ENCODE measurements at regions not wholly inside any gene's neighbourhood (a gene's known extent, or its start where the extent isn't known, plus 50 kb on each side); places are given as distances from the start of the nearest gene placed in this dataset.

DNA sequence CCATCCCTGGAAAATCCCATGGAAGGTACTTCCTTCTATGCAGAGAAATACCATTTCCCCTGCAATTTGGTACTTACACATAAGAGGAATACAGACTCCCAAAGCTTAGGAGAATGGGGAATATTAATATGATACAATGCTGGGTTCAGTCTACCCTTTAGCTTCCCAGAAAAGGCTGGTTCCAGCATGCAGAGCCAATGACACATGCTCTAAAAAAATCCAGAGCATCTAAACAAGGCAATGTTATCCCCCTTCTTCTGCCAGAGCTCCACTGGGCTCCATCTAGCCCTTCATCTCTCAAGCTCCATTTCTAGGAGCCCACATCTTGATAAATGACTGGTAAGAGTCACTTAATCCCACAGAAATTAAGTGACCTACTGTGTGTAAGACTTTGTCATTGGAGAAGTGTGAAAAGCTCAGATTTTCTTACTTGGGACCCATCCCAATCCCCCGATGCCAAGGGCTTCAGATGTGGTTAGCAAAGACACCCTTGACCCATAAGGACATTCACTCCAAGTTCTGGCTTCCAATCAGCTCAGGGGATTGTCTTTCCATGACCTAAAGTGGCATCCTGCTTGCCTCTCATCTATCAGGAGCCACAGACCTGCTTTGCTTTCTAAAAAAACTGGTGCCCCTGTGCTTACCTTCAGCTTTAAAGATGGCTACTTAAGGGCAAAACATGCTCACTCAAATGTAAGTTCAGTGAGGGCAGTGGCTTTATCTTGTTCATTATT, 137.5 kb downstream of the UNC5CL start:
- Histone ChIP-seq H3K27me3 (ENCODE audit: control insufficient read depth in 1 of 2, insufficient read depth in 2 of 2, low read length in 2 of 2) (no peaks in the 10 kb centered on the region), H3K27ac (ENCODE audit: low read depth, low read length) (no peak overlapping the region), H3K4me1 (ENCODE audit: control insufficient read depth in 1 of 2, insufficient read depth in 2 of 2, low read length in 2 of 2) (peaks cover 3 to 5% of the 10 kb centered on the region in 2 donors), H3K36me3 (ENCODE audit: control insufficient read depth in 1 of 2, insufficient read depth in 2 of 2, low read length in 2 of 2) (no peaks in the 10 kb centered on the region), H3K9me3 (ENCODE audit: control insufficient read depth in 1 of 2, low read length in 2 of 2) (no peaks in the 10 kb centered on the region), H3K9ac (ENCODE audit: low read depth in 1 of 2, low read length in 2 of 2) (no peak overlapping the region), H3K4me3 (ENCODE audit: low read depth in 1 of 2, low read length in 2 of 2) (no peak overlapping the region)

GRCh38 chr6:40900791-40901190, 138.2 kb downstream of the UNC5CL start:
- Histone ChIP-seq H3K4me3 (ENCODE audit: low read depth in 1 of 2, low read length in 2 of 2) (no peak overlapping the region), H3K27ac (ENCODE audit: low read depth, low read length) (no peak overlapping the region), H3K27me3 (ENCODE audit: control insufficient read depth in 1 of 2, insufficient read depth in 2 of 2, low read length in 2 of 2) (no peaks in the 10 kb centered on the region), H3K4me1 (ENCODE audit: control insufficient read depth in 1 of 2, insufficient read depth in 2 of 2, low read length in 2 of 2) (peaks cover 5 to 6% of the 10 kb centered on the region in 2 donors), H3K9ac (ENCODE audit: low read depth in 1 of 2, low read length in 2 of 2) (no peak overlapping the region), H3K36me3 (ENCODE audit: control insufficient read depth in 1 of 2, insufficient read depth in 2 of 2, low read length in 2 of 2) (no peaks in the 10 kb centered on the region), H3K9me3 (ENCODE audit: control insufficient read depth in 1 of 2, low read length in 2 of 2) (no peaks in the 10 kb centered on the region)

GRCh38 chr6:40899684-40900155, 139.3 kb downstream of the UNC5CL start:
- Histone ChIP-seq H3K27ac (ENCODE audit: low read depth, low read length) (no peak overlapping the region), H3K9me3 (ENCODE audit: control insufficient read depth in 1 of 2, low read length in 2 of 2) (no peaks in the 10 kb centered on the region), H3K36me3 (ENCODE audit: control insufficient read depth in 1 of 2, insufficient read depth in 2 of 2, low read length in 2 of 2) (no peaks in the 10 kb centered on the region), H3K4me1 (ENCODE audit: control insufficient read depth in 1 of 2, insufficient read depth in 2 of 2, low read length in 2 of 2) (peaks cover 5 to 10% of the 10 kb centered on the region in 2 donors), H3K27me3 (ENCODE audit: control insufficient read depth in 1 of 2, insufficient read depth in 2 of 2, low read length in 2 of 2) (no peaks in the 10 kb centered on the region), H3K9ac (ENCODE audit: low read depth in 1 of 2, low read length in 2 of 2) (no peak overlapping the region), H3K4me3 (ENCODE audit: low read depth in 1 of 2, low read length in 2 of 2) (no peak overlapping the region)

DNA sequence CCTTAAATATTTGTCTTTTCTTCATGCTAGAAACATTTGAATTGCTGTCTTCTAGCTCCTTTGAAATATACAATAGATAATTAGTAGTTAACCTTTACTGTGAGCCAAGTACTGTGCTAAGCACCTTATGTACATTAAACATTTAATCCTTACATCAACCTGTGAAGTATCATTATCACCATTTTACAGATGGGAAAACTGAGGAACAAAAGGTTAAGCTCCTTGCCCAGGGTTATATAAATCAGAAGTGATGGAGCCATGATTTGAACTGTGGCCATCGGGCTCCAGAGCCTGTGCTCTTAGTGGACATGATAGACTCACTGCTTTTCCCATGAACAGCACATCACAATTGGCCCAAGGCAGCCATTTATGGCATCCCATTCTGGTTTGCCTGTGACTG, 140.9 kb downstream of the UNC5CL start:
- Histone ChIP-seq H3K9ac (ENCODE audit: low read depth in 1 of 2, low read length in 2 of 2) (no peak overlapping the region), H3K4me3 (ENCODE audit: low read depth in 1 of 2, low read length in 2 of 2) (no peak overlapping the region), H3K27me3 (ENCODE audit: control insufficient read depth in 1 of 2, insufficient read depth in 2 of 2, low read length in 2 of 2) (no peaks in the 10 kb centered on the region), H3K27ac (ENCODE audit: low read depth, low read length) (no peak overlapping the region), H3K36me3 (ENCODE audit: control insufficient read depth in 1 of 2, insufficient read depth in 2 of 2, low read length in 2 of 2) (no peaks in the 10 kb centered on the region), H3K9me3 (ENCODE audit: control insufficient read depth in 1 of 2, low read length in 2 of 2) (no peaks in the 10 kb centered on the region), H3K4me1 (ENCODE audit: control insufficient read depth in 1 of 2, insufficient read depth in 2 of 2, low read length in 2 of 2) (peaks cover 5 to 10% of the 10 kb centered on the region in 2 donors)

GRCh38 chr6:40897390-40898003, 141.5 kb downstream of the UNC5CL start:
- Histone ChIP-seq H3K27me3 (ENCODE audit: control insufficient read depth in 1 of 2, insufficient read depth in 2 of 2, low read length in 2 of 2) (no peaks in the 10 kb centered on the region), H3K4me1 (ENCODE audit: control insufficient read depth in 1 of 2, insufficient read depth in 2 of 2, low read length in 2 of 2) (peaks cover 5 to 10% of the 10 kb centered on the region in 2 donors), H3K27ac (ENCODE audit: low read depth, low read length) (no peak overlapping the region), H3K4me3 (ENCODE audit: low read depth in 1 of 2, low read length in 2 of 2) (no peak overlapping the region), H3K36me3 (ENCODE audit: control insufficient read depth in 1 of 2, insufficient read depth in 2 of 2, low read length in 2 of 2) (no peaks in the 10 kb centered on the region), H3K9ac (ENCODE audit: low read depth in 1 of 2, low read length in 2 of 2) (no peak overlapping the region), H3K9me3 (ENCODE audit: control insufficient read depth in 1 of 2, low read length in 2 of 2) (no peaks in the 10 kb centered on the region)

DNA sequence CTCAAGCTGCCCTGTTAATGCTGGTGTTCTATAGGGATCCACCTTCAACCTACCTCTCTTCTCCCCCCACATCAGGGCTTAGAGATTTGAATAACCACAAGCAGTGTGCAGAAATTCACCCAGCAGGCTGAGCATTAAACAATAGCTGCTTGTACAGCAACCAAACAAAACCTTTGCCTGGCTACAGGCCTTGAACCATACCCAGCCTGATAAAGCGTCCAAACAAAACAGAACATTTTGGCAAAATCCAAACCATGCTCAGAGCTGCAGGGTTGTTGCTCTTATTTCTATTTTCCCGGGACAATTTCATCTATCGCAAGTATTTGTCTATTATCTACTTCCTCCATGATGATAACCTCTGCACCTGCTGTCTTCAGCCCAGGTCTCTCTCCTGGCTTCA, 142.3 kb downstream of the UNC5CL start:
- Histone ChIP-seq H3K4me3 (ENCODE audit: low read depth in 1 of 2, low read length in 2 of 2) (no peak overlapping the region), H3K9ac (ENCODE audit: low read depth in 1 of 2, low read length in 2 of 2) (no peak overlapping the region), H3K27me3 (ENCODE audit: control insufficient read depth in 1 of 2, insufficient read depth in 2 of 2, low read length in 2 of 2) (no peaks in the 10 kb centered on the region), H3K9me3 (ENCODE audit: control insufficient read depth in 1 of 2, low read length in 2 of 2) (no peaks in the 10 kb centered on the region), H3K27ac (ENCODE audit: low read depth, low read length) (no peak overlapping the region), H3K4me1 (ENCODE audit: control insufficient read depth in 1 of 2, insufficient read depth in 2 of 2, low read length in 2 of 2) (peaks cover 5 to 10% of the 10 kb centered on the region in 2 donors), H3K36me3 (ENCODE audit: control insufficient read depth in 1 of 2, insufficient read depth in 2 of 2, low read length in 2 of 2) (no peaks in the 10 kb centered on the region)

GRCh38 chr6:40894962-40895799, 143.8 kb downstream of the UNC5CL start:
- H3K36me3 ChIP-seq (ENCODE audit: control insufficient read depth in 1 of 2, insufficient read depth in 2 of 2, low read length in 2 of 2): no peaks in the 10 kb centered on the region

GRCh38 chr6:40893021-40893420, 146.0 kb downstream of the UNC5CL start:
- Histone ChIP-seq H3K9ac (ENCODE audit: low read depth in 1 of 2, low read length in 2 of 2) (no peak overlapping the region), H3K36me3 (ENCODE audit: control insufficient read depth in 1 of 2, insufficient read depth in 2 of 2, low read length in 2 of 2) (no peaks in the 10 kb centered on the region), H3K27ac (ENCODE audit: low read depth, low read length) (no peak overlapping the region), H3K27me3 (ENCODE audit: control insufficient read depth in 1 of 2, insufficient read depth in 2 of 2, low read length in 2 of 2) (peaks cover 0 to 5% of the 10 kb centered on the region in 2 donors), H3K9me3 (ENCODE audit: control insufficient read depth in 1 of 2, low read length in 2 of 2) (no peaks in the 10 kb centered on the region), H3K4me1 (ENCODE audit: control insufficient read depth in 1 of 2, insufficient read depth in 2 of 2, low read length in 2 of 2) (peaks cover 5 to 8% of the 10 kb centered on the region in 2 donors), H3K4me3 (ENCODE audit: low read depth in 1 of 2, low read length in 2 of 2) (no peak overlapping the region)

More at GRCh38 chr6:40894962-40895799, 143.8 kb downstream of the UNC5CL start:
- Histone ChIP-seq H3K27ac (ENCODE audit: low read depth, low read length) (no peak overlapping the region), H3K4me1 (ENCODE audit: control insufficient read depth in 1 of 2, insufficient read depth in 2 of 2, low read length in 2 of 2) (peaks cover 5 to 10% of the 10 kb centered on the region in 2 donors), H3K9me3 (ENCODE audit: control insufficient read depth in 1 of 2, low read length in 2 of 2) (no peaks in the 10 kb centered on the region), H3K9ac (ENCODE audit: low read depth in 1 of 2, low read length in 2 of 2) (no peak overlapping the region), H3K4me3 (ENCODE audit: low read depth in 1 of 2, low read length in 2 of 2) (no peak overlapping the region), H3K27me3 (ENCODE audit: control insufficient read depth in 1 of 2, insufficient read depth in 2 of 2, low read length in 2 of 2) (peaks cover 0 to 5% of the 10 kb centered on the region in 2 donors)

DNA sequence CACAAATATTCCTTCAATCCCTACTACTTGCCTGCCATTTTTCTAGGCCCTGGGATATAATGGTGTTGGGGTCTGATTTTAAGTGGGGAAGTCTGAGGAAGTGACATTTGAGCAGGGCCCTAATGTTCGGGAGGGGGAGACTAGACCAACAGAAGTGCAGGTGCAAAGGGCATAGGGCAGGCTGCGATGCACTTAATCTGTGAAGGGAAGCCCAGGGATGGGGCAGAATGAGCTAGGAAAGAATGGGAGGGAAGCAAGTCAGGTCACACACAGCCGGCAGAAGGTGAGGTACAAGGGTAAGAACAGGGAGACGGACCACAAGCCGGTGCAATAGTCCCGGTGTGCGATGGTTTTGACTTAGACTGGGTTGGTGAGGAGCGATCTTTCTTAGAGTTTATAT, 146.8 kb downstream of the UNC5CL start:
- no peak overlapping the region for H3K9ac ChIP-seq (ENCODE audit: low read depth in 1 of 2, low read length in 2 of 2)
- H3K4me3 ChIP-seq (ENCODE audit: low read depth in 1 of 2, low read length in 2 of 2): no peak overlapping the region
- H3K9me3 ChIP-seq (ENCODE audit: control insufficient read depth in 1 of 2, low read length in 2 of 2): no peaks in the 10 kb centered on the region
- peaks cover 5 to 8% of the 10 kb centered on the region in 2 donors for H3K4me1 ChIP-seq (ENCODE audit: control insufficient read depth in 1 of 2, insufficient read depth in 2 of 2, low read length in 2 of 2)
- H3K36me3 ChIP-seq (ENCODE audit: control insufficient read depth in 1 of 2, insufficient read depth in 2 of 2, low read length in 2 of 2): no peaks in the 10 kb centered on the region
- peaks cover 0 to 5% of the 10 kb centered on the region in 2 donors for H3K27me3 ChIP-seq (ENCODE audit: control insufficient read depth in 1 of 2, insufficient read depth in 2 of 2, low read length in 2 of 2)
- H3K27ac ChIP-seq (ENCODE audit: low read depth, low read length): no peak overlapping the region

GRCh38 chr6:40891686-40892085, 147.3 kb downstream of the UNC5CL start:
- peaks cover 4 to 7% of the 10 kb centered on the region in 2 donors for H3K4me1 ChIP-seq (ENCODE audit: control insufficient read depth in 1 of 2, insufficient read depth in 2 of 2, low read length in 2 of 2)
- no peaks in the 10 kb centered on the region for H3K9me3 ChIP-seq (ENCODE audit: control insufficient read depth in 1 of 2, low read length in 2 of 2)
- H3K9ac ChIP-seq (ENCODE audit: low read depth in 1 of 2, low read length in 2 of 2): no peak overlapping the region
- H3K4me3 ChIP-seq (ENCODE audit: low read depth in 1 of 2, low read length in 2 of 2): no peak overlapping the region
- H3K36me3 ChIP-seq (ENCODE audit: control insufficient read depth in 1 of 2, insufficient read depth in 2 of 2, low read length in 2 of 2): no peaks in the 10 kb centered on the region
- H3K27ac ChIP-seq (ENCODE audit: low read depth, low read length): no peak overlapping the region
- peaks cover 0 to 5% of the 10 kb centered on the region in 2 donors for H3K27me3 ChIP-seq (ENCODE audit: control insufficient read depth in 1 of 2, insufficient read depth in 2 of 2, low read length in 2 of 2)

Measured in duodenal mucosa (tissue), 2 donors.